ENCODE measurements at regions not wholly inside any gene's neighbourhood (a gene's known extent, or its start where the extent isn't known, plus 50 kb on each side); places are given as distances from the start of the nearest gene placed in this dataset.
"Not testable (repeated sequence)": the region's sequence is repeated elsewhere in the genome, so short reads cannot be mapped to it uniquely, and the experiment has no call there.

GRCh38 chr11:69914286-69915150, 95.3 kb upstream of the FGF3 start:
- TF ChIP-seq POLR2A (IDR thresholded peaks at IDR 0.05; ENCODE audit: low read depth, low read length): no peak
- DNase-seq (ENCODE audit: insufficient read length, low spot score) (no peak), FAIRE-seq (no peak)

GRCh38 chr11:69915151-69915500, 95.9 kb upstream of the FGF3 start:
- TF ChIP-seq POLR2A (IDR thresholded peaks at IDR 0.05; ENCODE audit: low read depth, low read length): no peak
- FAIRE-seq (no peak), DNase-seq (ENCODE audit: insufficient read length, low spot score) (no peak)

- DNase-seq (ENCODE audit: insufficient read length, low spot score) (peak; percentile 68), FAIRE-seq (no peak)
- no peak for TF ChIP-seq POLR2A (IDR thresholded peaks at IDR 0.05; ENCODE audit: low read depth, low read length)
Observed at GRCh38 chr11:69915501-69916250, 96.5 kb upstream of the FGF3 start.

GRCh38 chr11:69916251-69916649, 97.0 kb upstream of the FGF3 start:
- DNase-seq (ENCODE audit: insufficient read length, low spot score); FAIRE-seq: not testable (repeated sequence)

GRCh38 chr11:69916806-69917387, 97.7 kb upstream of the FGF3 start:
- DNase-seq (ENCODE audit: insufficient read length, low spot score) (no peak), FAIRE-seq (no peak)
- TF ChIP-seq POLR2A (IDR thresholded peaks at IDR 0.05; ENCODE audit: low read depth, low read length): no peak

GRCh38 chr11:69917529-69917928, 98.3 kb upstream of the FGF3 start:
- DNase-seq (ENCODE audit: insufficient read length, low spot score): no peak
- no peak for TF ChIP-seq POLR2A (IDR thresholded peaks at IDR 0.05; ENCODE audit: low read depth, low read length)
- no peak for FAIRE-seq

GRCh38 chr11:69918231-69918937, 99.2 kb upstream of the FGF3 start:
- FAIRE-seq (no peak), DNase-seq (ENCODE audit: insufficient read length, low spot score) (no peak)
- no peak for TF ChIP-seq POLR2A (IDR thresholded peaks at IDR 0.05; ENCODE audit: low read depth, low read length)

- no peak; the same call in 1 of the 2 replicates for TF ChIP-seq POLR2A (IDR thresholded peaks at IDR 0.05; ENCODE audit: low read depth, low read length)
- FAIRE-seq: no peak
- peak; percentile 71 for DNase-seq (ENCODE audit: insufficient read length, low spot score)
Observed at GRCh38 chr11:69918938-69919650, 99.9 kb upstream of the FGF3 start.

GRCh38 chr11:69919659-69920344, 100.6 kb upstream of the FGF3 start:
- TF ChIP-seq POLR2A (IDR thresholded peaks at IDR 0.05; ENCODE audit: low read depth, low read length): no peak
- DNase-seq (ENCODE audit: insufficient read length, low spot score) (no peak), FAIRE-seq (no peak)

- DNase-seq (ENCODE audit: insufficient read length, low spot score) (no peak), FAIRE-seq (no peak)
- no peak for TF ChIP-seq POLR2A (IDR thresholded peaks at IDR 0.05; ENCODE audit: low read depth, low read length)
Observed at GRCh38 chr11:69920345-69921127, 101.3 kb upstream of the FGF3 start.

GRCh38 chr11:69921128-69922014, 102.2 kb upstream of the FGF3 start:
- no peak for TF ChIP-seq POLR2A (IDR thresholded peaks at IDR 0.05; ENCODE audit: low read depth, low read length)
- no peak for FAIRE-seq

More at GRCh38 chr11:69921128-69922014, 102.2 kb upstream of the FGF3 start:
- no peak for DNase-seq (ENCODE audit: insufficient read length, low spot score)
